ENCODE measurements at regions not wholly inside any gene's neighbourhood (a gene's known extent, or its start where the extent isn't known, plus 50 kb on each side); places are given as distances from the start of the nearest gene placed in this dataset.

- no peak for TF ChIP-seq POLR2AphosphoS5 (IDR thresholded peaks at IDR 0.05; ENCODE audit: low read depth, low read length)
- TF ChIP-seq, protein P1, sequence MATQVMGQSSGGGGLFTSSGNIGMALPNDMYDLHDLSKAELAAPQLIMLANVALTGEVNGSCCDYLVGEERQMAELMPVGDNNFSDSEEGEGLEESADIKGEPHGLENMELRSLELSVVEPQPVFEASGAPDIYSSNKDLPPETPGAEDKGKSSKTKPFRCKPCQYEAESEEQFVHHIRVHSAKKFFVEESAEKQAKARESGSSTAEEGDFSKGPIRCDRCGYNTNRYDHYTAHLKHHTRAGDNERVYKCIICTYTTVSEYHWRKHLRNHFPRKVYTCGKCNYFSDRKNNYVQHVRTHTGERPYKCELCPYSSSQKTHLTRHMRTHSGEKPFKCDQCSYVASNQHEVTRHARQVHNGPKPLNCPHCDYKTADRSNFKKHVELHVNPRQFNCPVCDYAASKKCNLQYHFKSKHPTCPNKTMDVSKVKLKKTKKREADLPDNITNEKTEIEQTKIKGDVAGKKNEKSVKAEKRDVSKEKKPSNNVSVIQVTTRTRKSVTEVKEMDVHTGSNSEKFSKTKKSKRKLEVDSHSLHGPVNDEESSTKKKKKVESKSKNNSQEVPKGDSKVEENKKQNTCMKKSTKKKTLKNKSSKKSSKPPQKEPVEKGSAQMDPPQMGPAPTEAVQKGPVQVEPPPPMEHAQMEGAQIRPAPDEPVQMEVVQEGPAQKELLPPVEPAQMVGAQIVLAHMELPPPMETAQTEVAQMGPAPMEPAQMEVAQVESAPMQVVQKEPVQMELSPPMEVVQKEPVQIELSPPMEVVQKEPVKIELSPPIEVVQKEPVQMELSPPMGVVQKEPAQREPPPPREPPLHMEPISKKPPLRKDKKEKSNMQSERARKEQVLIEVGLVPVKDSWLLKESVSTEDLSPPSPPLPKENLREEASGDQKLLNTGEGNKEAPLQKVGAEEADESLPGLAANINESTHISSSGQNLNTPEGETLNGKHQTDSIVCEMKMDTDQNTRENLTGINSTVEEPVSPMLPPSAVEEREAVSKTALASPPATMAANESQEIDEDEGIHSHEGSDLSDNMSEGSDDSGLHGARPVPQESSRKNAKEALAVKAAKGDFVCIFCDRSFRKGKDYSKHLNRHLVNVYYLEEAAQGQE (IDR thresholded peaks at IDR 0.05; ENCODE audit: insufficient read depth in 1 of 2, low read depth in 2 of 2, low read length in 2 of 2): no peak
Observed at GRCh38 chr12:70074510-70074909, 168.7 kb upstream of the CNOT2 start.
